Glutamatergic neuron (in vitro differentiated cells): ENCODE measurements at regions not wholly inside any gene's neighbourhood (a gene's known extent, or its start where the extent isn't known, plus 50 kb on each side); places are given as distances from the start of the nearest gene placed in this dataset.

Experiments
- DNase-seq: peaks from one replicate; pipeline ENCODE4 v3.0.0; 2022
- H3K27ac Mint-ChIP-seq: one replicate; pipeline ENCODE4 v1.8.0; 2020; ENCODE audit warnings: mild to moderate bottlenecking, mixed read lengths, inconsistent platforms; ENCODE audit not compliant: unreplicated experiment
- H3K27me3 Mint-ChIP-seq: one replicate; pipeline ENCODE4 v1.8.0; 2020; ENCODE audit warnings: mild to moderate bottlenecking, moderate library complexity, mixed read lengths, inconsistent platforms; ENCODE audit not compliant: unreplicated experiment
- H3K36me3 Mint-ChIP-seq: one replicate; pipeline ENCODE4 v1.8.0; 2020; ENCODE audit warnings: mild to moderate bottlenecking, mixed read lengths, inconsistent platforms; ENCODE audit not compliant: unreplicated experiment
- H3K4me1 Mint-ChIP-seq: one replicate; pipeline ENCODE4 v1.8.0; 2020; ENCODE audit warnings: mild to moderate bottlenecking, low read depth, mixed read lengths, inconsistent platforms; ENCODE audit not compliant: unreplicated experiment
- H3K4me3 Mint-ChIP-seq: one replicate; pipeline ENCODE4 v1.8.0; 2020; ENCODE audit warnings: mild to moderate bottlenecking, mixed read lengths, inconsistent platforms; ENCODE audit not compliant: unreplicated experiment
- H3K9me3 Mint-ChIP-seq: one replicate; pipeline ENCODE4 v1.8.0; 2020; ENCODE audit warnings: mild to moderate bottlenecking, moderate library complexity, mixed read lengths, inconsistent platforms; ENCODE audit not compliant: unreplicated experiment
- TF ChIP-seq, protein P1 (sequence below): fragments of 200-600 bp; sonication (generic); IDR thresholded peaks from one replicate; pipeline ENCODE4 v1.5.0; 2021; ENCODE audit not compliant: partially characterized antibody, unreplicated experiment

DNA sequence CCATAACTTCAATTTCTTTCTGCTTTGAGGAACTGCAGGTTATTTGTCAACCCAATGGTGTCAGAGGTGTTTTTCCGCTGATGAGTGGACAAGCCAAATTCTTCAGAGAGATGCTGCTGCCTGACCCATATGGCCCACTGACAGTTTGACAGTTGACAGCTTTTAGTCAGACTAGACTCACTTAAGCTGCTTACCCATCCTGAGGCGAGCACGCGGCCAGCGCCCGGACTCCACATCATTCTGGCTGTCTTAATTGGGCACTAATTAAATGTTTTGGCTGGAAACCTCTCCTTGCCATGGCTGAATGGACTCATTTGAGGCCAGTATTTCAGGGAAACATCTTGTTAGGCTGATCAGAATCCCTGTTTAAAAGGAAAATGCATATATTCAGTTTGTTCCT is 316.1 kb upstream of the FANCL start:
- no peak for DNase-seq
- Mint-ChIP-seq H3K4me3 (no peak overlapping the region), H3K9me3 (no peaks in the 10 kb centered on the region), H3K36me3 (peaks cover 3% of the 10 kb centered on the region), H3K27me3 (no peaks in the 10 kb centered on the region), H3K4me1 (peaks cover 11% of the 10 kb centered on the region), H3K27ac (peak overlapping the region; percentile 29)
- TF ChIP-seq, protein P1, sequence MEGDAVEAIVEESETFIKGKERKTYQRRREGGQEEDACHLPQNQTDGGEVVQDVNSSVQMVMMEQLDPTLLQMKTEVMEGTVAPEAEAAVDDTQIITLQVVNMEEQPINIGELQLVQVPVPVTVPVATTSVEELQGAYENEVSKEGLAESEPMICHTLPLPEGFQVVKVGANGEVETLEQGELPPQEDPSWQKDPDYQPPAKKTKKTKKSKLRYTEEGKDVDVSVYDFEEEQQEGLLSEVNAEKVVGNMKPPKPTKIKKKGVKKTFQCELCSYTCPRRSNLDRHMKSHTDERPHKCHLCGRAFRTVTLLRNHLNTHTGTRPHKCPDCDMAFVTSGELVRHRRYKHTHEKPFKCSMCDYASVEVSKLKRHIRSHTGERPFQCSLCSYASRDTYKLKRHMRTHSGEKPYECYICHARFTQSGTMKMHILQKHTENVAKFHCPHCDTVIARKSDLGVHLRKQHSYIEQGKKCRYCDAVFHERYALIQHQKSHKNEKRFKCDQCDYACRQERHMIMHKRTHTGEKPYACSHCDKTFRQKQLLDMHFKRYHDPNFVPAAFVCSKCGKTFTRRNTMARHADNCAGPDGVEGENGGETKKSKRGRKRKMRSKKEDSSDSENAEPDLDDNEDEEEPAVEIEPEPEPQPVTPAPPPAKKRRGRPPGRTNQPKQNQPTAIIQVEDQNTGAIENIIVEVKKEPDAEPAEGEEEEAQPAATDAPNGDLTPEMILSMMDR: no peak

- no peak for DNase-seq
- H3K27ac Mint-ChIP-seq: no peak overlapping the region
- no peak overlapping the region for H3K4me3 Mint-ChIP-seq
- peaks cover 11% of the 10 kb centered on the region for H3K4me1 Mint-ChIP-seq
- no peaks in the 10 kb centered on the region for H3K36me3 Mint-ChIP-seq
- no peaks in the 10 kb centered on the region for H3K9me3 Mint-ChIP-seq
- H3K27me3 Mint-ChIP-seq: no peaks in the 10 kb centered on the region
- TF ChIP-seq, protein P1: no peak
Observed at GRCh38 chr2:58553937-58554336, 312.8 kb upstream of the FANCL start.

DNA sequence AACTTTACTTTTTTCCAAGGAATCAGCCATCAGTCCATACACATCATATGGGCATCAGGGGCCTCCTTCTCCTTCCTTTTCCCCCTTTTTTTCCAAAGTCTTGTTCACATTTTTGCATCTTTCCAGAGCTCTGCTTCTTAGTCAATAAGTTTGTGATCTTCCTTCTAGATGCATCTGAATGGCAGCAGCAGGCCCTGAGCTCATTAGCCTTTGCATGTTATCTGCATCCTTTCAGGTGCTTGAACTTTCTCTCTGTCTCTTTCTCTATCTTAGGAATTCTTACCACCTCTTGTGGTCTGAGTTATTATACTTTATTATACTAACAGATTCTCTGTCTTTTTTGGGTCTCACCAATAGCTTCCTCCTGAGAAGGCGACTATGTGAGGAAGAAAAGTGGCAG is 312.4 kb upstream of the FANCL start:
- H3K27me3 Mint-ChIP-seq: no peaks in the 10 kb centered on the region
- H3K4me1 Mint-ChIP-seq: peaks cover 11% of the 10 kb centered on the region
- TF ChIP-seq, protein P1: no peak
- no peak overlapping the region for H3K27ac Mint-ChIP-seq
- H3K4me3 Mint-ChIP-seq: no peak overlapping the region
- H3K9me3 Mint-ChIP-seq: no peaks in the 10 kb centered on the region
- no peaks in the 10 kb centered on the region for H3K36me3 Mint-ChIP-seq
- no peak for DNase-seq

GRCh38 chr2:58545300-58546280 is 304.5 kb upstream of the FANCL start:
- Mint-ChIP-seq H3K4me1 (peaks cover 14% of the 10 kb centered on the region), H3K36me3 (no peaks in the 10 kb centered on the region), H3K27me3 (no peaks in the 10 kb centered on the region), H3K9me3 (no peaks in the 10 kb centered on the region), H3K27ac (no peak overlapping the region), H3K4me3 (no peak overlapping the region)
- DNase-seq: no peak
- TF ChIP-seq, protein P1: no peak

- no peaks in the 10 kb centered on the region for H3K27me3 Mint-ChIP-seq
- TF ChIP-seq, protein P1: no peak
- no peak for DNase-seq
- H3K27ac Mint-ChIP-seq: no peak overlapping the region
- H3K4me3 Mint-ChIP-seq: no peak overlapping the region
- no peaks in the 10 kb centered on the region for H3K36me3 Mint-ChIP-seq
- peaks cover 25% of the 10 kb centered on the region for H3K4me1 Mint-ChIP-seq
- no peaks in the 10 kb centered on the region for H3K9me3 Mint-ChIP-seq
Observed at GRCh38 chr2:58543442-58543841, 302.3 kb upstream of the FANCL start.
